ENCODE measurements at regions not wholly inside any gene's neighbourhood (a gene's known extent, or its start where the extent isn't known, plus 50 kb on each side); places are given as distances from the start of the nearest gene placed in this dataset.

GRCh38 chr5:7192016-7192415, 203.9 kb upstream of the ADCY2 start:
- H3K36me3 Mint-ChIP-seq (ENCODE audit: low read depth): no peaks in the 10 kb centered on the region

GRCh38 chr5:7202846-7203245, 193.1 kb upstream of the ADCY2 start:
- TF ChIP-seq CTCF (IDR thresholded peaks at IDR 0.05): no peak
- no peak for DNase-seq (ENCODE audit: low spot score)
- Mint-ChIP-seq H3K9me3 (ENCODE audit: low read depth) (peaks cover 28% of the 10 kb centered on the region), H3K4me1 (ENCODE audit: low read depth) (no peaks in the 10 kb centered on the region), H3K27ac (ENCODE audit: unreplicated experiment) (no peak overlapping the region), H3K27me3 (ENCODE audit: low read depth) (no peaks in the 10 kb centered on the region), H3K36me3 (ENCODE audit: low read depth) (no peaks in the 10 kb centered on the region), H3K4me3 (ENCODE audit: unreplicated experiment) (no peak overlapping the region)

More at GRCh38 chr5:7192016-7192415, 203.9 kb upstream of the ADCY2 start:
- no peak overlapping the region for H3K4me3 Mint-ChIP-seq (ENCODE audit: unreplicated experiment)
- DNase-seq (ENCODE audit: low spot score): no peak
- no peaks in the 10 kb centered on the region for H3K27me3 Mint-ChIP-seq (ENCODE audit: low read depth)
- H3K27ac Mint-ChIP-seq (ENCODE audit: unreplicated experiment): no peak overlapping the region
- no peak for TF ChIP-seq CTCF (IDR thresholded peaks at IDR 0.05)
- peaks cover 10% of the 10 kb centered on the region for H3K9me3 Mint-ChIP-seq (ENCODE audit: low read depth)
- no peaks in the 10 kb centered on the region for H3K4me1 Mint-ChIP-seq (ENCODE audit: low read depth)

GRCh38 chr5:7207979-7208378, 188.0 kb upstream of the ADCY2 start:
- no peak for TF ChIP-seq CTCF (IDR thresholded peaks at IDR 0.05)
- H3K4me1 Mint-ChIP-seq (ENCODE audit: low read depth): no peaks in the 10 kb centered on the region
- peaks cover 18% of the 10 kb centered on the region for H3K9me3 Mint-ChIP-seq (ENCODE audit: low read depth)
- H3K27ac Mint-ChIP-seq (ENCODE audit: unreplicated experiment): no peak overlapping the region
- H3K27me3 Mint-ChIP-seq (ENCODE audit: low read depth): no peaks in the 10 kb centered on the region
- H3K4me3 Mint-ChIP-seq (ENCODE audit: unreplicated experiment): no peak overlapping the region
- no peak for DNase-seq (ENCODE audit: low spot score)
- H3K36me3 Mint-ChIP-seq (ENCODE audit: low read depth): no peaks in the 10 kb centered on the region

- Mint-ChIP-seq H3K27me3 (ENCODE audit: low read depth) (no peaks in the 10 kb centered on the region), H3K36me3 (ENCODE audit: low read depth) (no peaks in the 10 kb centered on the region), H3K4me1 (ENCODE audit: low read depth) (no peaks in the 10 kb centered on the region), H3K4me3 (ENCODE audit: unreplicated experiment) (no peak overlapping the region), H3K27ac (ENCODE audit: unreplicated experiment) (no peak overlapping the region), H3K9me3 (ENCODE audit: low read depth) (peaks cover 16% of the 10 kb centered on the region)
- TF ChIP-seq CTCF (IDR thresholded peaks at IDR 0.05): no peak
- DNase-seq (ENCODE audit: low spot score): no peak
Observed at GRCh38 chr5:7208938-7209337, 187.0 kb upstream of the ADCY2 start.

GRCh38 chr5:7209658-7210057, 186.3 kb upstream of the ADCY2 start:
- Mint-ChIP-seq H3K4me3 (ENCODE audit: unreplicated experiment) (no peak overlapping the region), H3K4me1 (ENCODE audit: low read depth) (no peaks in the 10 kb centered on the region), H3K27me3 (ENCODE audit: low read depth) (no peaks in the 10 kb centered on the region), H3K36me3 (ENCODE audit: low read depth) (no peaks in the 10 kb centered on the region), H3K9me3 (ENCODE audit: low read depth) (peaks cover 11% of the 10 kb centered on the region), H3K27ac (ENCODE audit: unreplicated experiment) (no peak overlapping the region)
- TF ChIP-seq CTCF (IDR thresholded peaks at IDR 0.05): no peak
- no peak for DNase-seq (ENCODE audit: low spot score)
